ENCODE measurements at regions not wholly inside any gene's neighbourhood (a gene's known extent, or its start where the extent isn't known, plus 50 kb on each side); places are given as distances from the start of the nearest gene placed in this dataset.

GRCh38 chr13:83953916-83954315 is 71.6 kb upstream of the SLITRK1 start:
- no peak for FAIRE-seq
- Mint-ChIP-seq H3K9me3 (ENCODE audit: unreplicated experiment) (no peaks in the 10 kb centered on the region), H3K4me3 (ENCODE audit: unreplicated experiment) (no peak overlapping the region), H3K27ac (ENCODE audit: unreplicated experiment) (no peak overlapping the region), H3K27me3 (ENCODE audit: low read depth, unreplicated experiment) (no peaks in the 10 kb centered on the region), H3K4me1 (ENCODE audit: low read depth, unreplicated experiment) (peaks cover 8% of the 10 kb centered on the region), H3K36me3 (ENCODE audit: low read depth, unreplicated experiment) (no peaks in the 10 kb centered on the region)
- no peak overlapping the region for H3K27ac ChIP-seq (ENCODE audit: low read depth, low read length)
- H3K36me3 ChIP-seq (ENCODE audit: insufficient read depth, low read length), result no peaks in the 10 kb centered on the region
- TF ChIP-seq EZH2 (IDR thresholded peaks at IDR 0.05; ENCODE audit: insufficient read depth, low read length), result no peak
- no peak for TF ChIP-seq CTCF (IDR thresholded peaks at IDR 0.05; ENCODE audit: insufficient read depth, low read depth, low read length)
- H3K4me2 ChIP-seq (ENCODE audit: low read length), result no peak overlapping the region
- H3K27me3 ChIP-seq (ENCODE audit: insufficient read depth, low read length), result no peaks in the 10 kb centered on the region
- DNase-seq (ENCODE audit: low read depth), result no peak
- H2AFZ ChIP-seq (ENCODE audit: low read depth, low read length), result no peak overlapping the region
- no peaks in the 10 kb centered on the region for H3K79me2 ChIP-seq (ENCODE audit: insufficient read depth, low read length)
- H3K9me3 ChIP-seq (ENCODE audit: insufficient read depth, low read depth, low read length), result no peaks in the 10 kb centered on the region
- no peak overlapping the region for H3K4me3 ChIP-seq (ENCODE audit: insufficient read depth, low read depth, low read length)
- no peaks in the 10 kb centered on the region for H3K4me1 ChIP-seq (ENCODE audit: insufficient read depth, low read length)
- H4K20me1 ChIP-seq (ENCODE audit: insufficient read depth, low read length), result no peaks in the 10 kb centered on the region
- no peak overlapping the region for H3K9ac ChIP-seq (ENCODE audit: low read length)

GRCh38 chr13:83950293-83950692 is 68.0 kb upstream of the SLITRK1 start:
- H3K36me3 Mint-ChIP-seq (ENCODE audit: low read depth, unreplicated experiment), result no peaks in the 10 kb centered on the region
- no peaks in the 10 kb centered on the region for H3K9me3 ChIP-seq (ENCODE audit: insufficient read depth, low read depth, low read length)
- H3K4me3 Mint-ChIP-seq (ENCODE audit: unreplicated experiment), result no peak overlapping the region
- H3K27me3 ChIP-seq (ENCODE audit: insufficient read depth, low read length), result no peaks in the 10 kb centered on the region
- no peaks in the 10 kb centered on the region for H3K4me1 ChIP-seq (ENCODE audit: insufficient read depth, low read length)
- H3K27ac ChIP-seq (ENCODE audit: low read depth, low read length), result no peak overlapping the region
- no peak overlapping the region for H3K27ac Mint-ChIP-seq (ENCODE audit: unreplicated experiment)
- H3K4me1 Mint-ChIP-seq (ENCODE audit: low read depth, unreplicated experiment), result peaks cover 13% of the 10 kb centered on the region
- no peaks in the 10 kb centered on the region for H3K36me3 ChIP-seq (ENCODE audit: insufficient read depth, low read length)
- no peaks in the 10 kb centered on the region for H3K9me3 Mint-ChIP-seq (ENCODE audit: unreplicated experiment)
- FAIRE-seq (no peak), DNase-seq (ENCODE audit: low read depth) (no peak)
- no peak overlapping the region for H2AFZ ChIP-seq (ENCODE audit: low read depth, low read length)
- no peaks in the 10 kb centered on the region for H4K20me1 ChIP-seq (ENCODE audit: insufficient read depth, low read length)
- H3K79me2 ChIP-seq (ENCODE audit: insufficient read depth, low read length), result no peaks in the 10 kb centered on the region
- H3K4me3 ChIP-seq (ENCODE audit: insufficient read depth, low read depth, low read length), result no peak overlapping the region
- no peak overlapping the region for H3K9ac ChIP-seq (ENCODE audit: low read length)
- no peaks in the 10 kb centered on the region for H3K27me3 Mint-ChIP-seq (ENCODE audit: low read depth, unreplicated experiment)
- TF ChIP-seq EZH2 (IDR thresholded peaks at IDR 0.05; ENCODE audit: insufficient read depth, low read length), result no peak
- no peak for TF ChIP-seq CTCF (IDR thresholded peaks at IDR 0.05; ENCODE audit: insufficient read depth, low read depth, low read length)
- no peak overlapping the region for H3K4me2 ChIP-seq (ENCODE audit: low read length)

- Mint-ChIP-seq H3K27ac (ENCODE audit: unreplicated experiment) (no peak overlapping the region), H3K9me3 (ENCODE audit: unreplicated experiment) (no peaks in the 10 kb centered on the region), H3K4me1 (ENCODE audit: low read depth, unreplicated experiment) (peaks cover 28% of the 10 kb centered on the region), H3K36me3 (ENCODE audit: low read depth, unreplicated experiment) (no peaks in the 10 kb centered on the region), H3K4me3 (ENCODE audit: unreplicated experiment) (no peak overlapping the region), H3K27me3 (ENCODE audit: low read depth, unreplicated experiment) (no peaks in the 10 kb centered on the region)
- Histone ChIP-seq H3K36me3 (ENCODE audit: insufficient read depth, low read length) (no peaks in the 10 kb centered on the region), H3K4me3 (ENCODE audit: insufficient read depth, low read depth, low read length) (no peak overlapping the region), H3K9me3 (ENCODE audit: insufficient read depth, low read depth, low read length) (no peaks in the 10 kb centered on the region), H3K9ac (ENCODE audit: low read length) (no peak overlapping the region), H3K27me3 (ENCODE audit: insufficient read depth, low read length) (no peaks in the 10 kb centered on the region), H3K27ac (ENCODE audit: low read depth, low read length) (no peak overlapping the region), H3K79me2 (ENCODE audit: insufficient read depth, low read length) (no peaks in the 10 kb centered on the region), H3K4me1 (ENCODE audit: insufficient read depth, low read length) (no peaks in the 10 kb centered on the region), H4K20me1 (ENCODE audit: insufficient read depth, low read length) (no peaks in the 10 kb centered on the region), H2AFZ (ENCODE audit: low read depth, low read length) (no peak overlapping the region), H3K4me2 (ENCODE audit: low read length) (no peak overlapping the region)
- DNase-seq (ENCODE audit: low read depth) (no peak), FAIRE-seq (no peak)
- TF ChIP-seq EZH2 (IDR thresholded peaks at IDR 0.05; ENCODE audit: insufficient read depth, low read length) (no peak), CTCF (IDR thresholded peaks at IDR 0.05; ENCODE audit: insufficient read depth, low read depth, low read length) (no peak)
Measured at GRCh38 chr13:83943530-83944279, 61.4 kb upstream of the SLITRK1 start.

Data from astrocyte (in vitro differentiated cells and primary cell).